CD4-positive, alpha-beta T cell (primary cell): ENCODE measurements at regions not wholly inside any gene's neighbourhood (a gene's known extent, or its start where the extent isn't known, plus 50 kb on each side); places are given as distances from the start of the nearest gene placed in this dataset.
A peak's percentile ranks its signal among the peaks of the same experiment; 100 is the strongest.

Experiments
- ATAC-seq: fragments of 200-7000 bp; cut with Tn5 transposase; one replicate; pipeline ENCODE4 v1.10.0; 2022; ENCODE audit warnings: mild to moderate bottlenecking; ENCODE audit not compliant: poor library complexity
- CTCF ChIA-PET: fragments of 350-600 bp; sonication (Branson Sonifier 250); formaldehyde crosslinking; loops from one replicate; lab custom pipeline; 2021; ENCODE audit warnings: antibody characterized with exemption, inconsistent platforms; lab: Charles Lee
- POLR2A ChIA-PET: fragments of 350-600 bp; sonication (Branson Sonifier 250); formaldehyde crosslinking; loops from one replicate; lab custom pipeline; 2021; ENCODE audit warnings: antibody characterized with exemption, inconsistent platforms; lab: Charles Lee
- DNase-seq, 14 experiments: peaks; one replicate each; pipeline ENCODE4 v3.0.0-alpha.2; 2013 to 2020; ENCODE audit warnings: mixed read lengths in 2 of 14
- H3K27ac ChIP-seq, 2 donors: one replicate each; pipeline versions ENCODE4 v1.5.1 to v1.7.0; 2013; ENCODE audit warnings: low read length in 2 of 2, low read depth in 1 of 2, mild to moderate bottlenecking in 1 of 2
- H3K27me3 ChIP-seq, 2 experiments: 1 replicate in 1 of 2; 2 replicates in 1 of 2; pipeline versions ENCODE4 v1.6.1 to v1.7.0; 2013; ENCODE audit warnings: low read length in 2 of 2, control low read depth in 1 of 2, mild to moderate bottlenecking in 1 of 2, moderate library complexity in 1 of 2; ENCODE audit not compliant: insufficient read depth in 2 of 2, control insufficient read depth in 1 of 2
- H3K36me3 ChIP-seq: one replicate; pipeline ENCODE4 v1.6.1; 2013; ENCODE audit warnings: low read length, control low read depth; ENCODE audit not compliant: insufficient read depth
- H3K4me1 ChIP-seq: one replicate; pipeline ENCODE4 v1.6.1; 2013; ENCODE audit warnings: low read length, control low read depth; ENCODE audit not compliant: insufficient read depth
- H3K4me3 ChIP-seq: one replicate; pipeline ENCODE4 v1.5.1; 2013; ENCODE audit warnings: mild to moderate bottlenecking, low read length, moderate library complexity
- H3K9me3 ChIP-seq, 2 experiments: 1 replicate in 1 of 2; 2 replicates in 1 of 2; pipeline versions ENCODE4 v1.6.1 to v1.7.0; 2013; ENCODE audit warnings: low read length in 2 of 2, mild to moderate bottlenecking in 2 of 2, control low read depth in 1 of 2, moderate library complexity in 1 of 2; ENCODE audit not compliant: control insufficient read depth in 1 of 2, insufficient read depth in 1 of 2
- H3K27ac Mint-ChIP-seq: one replicate; pipeline ENCODE4 v1.8.0; 2020; ENCODE audit warnings: mixed read lengths
- H3K27me3 Mint-ChIP-seq: one replicate; pipeline ENCODE4 v1.8.0; 2021; ENCODE audit warnings: mixed read lengths
- H3K36me3 Mint-ChIP-seq: one replicate; pipeline ENCODE4 v1.8.0; 2021; ENCODE audit warnings: low read depth, mixed read lengths
- H3K4me1 Mint-ChIP-seq: one replicate; pipeline ENCODE4 v1.8.0; 2021; ENCODE audit warnings: low read depth, mixed read lengths
- H3K4me3 Mint-ChIP-seq: one replicate; pipeline ENCODE4 v1.8.0; 2020; ENCODE audit warnings: mild to moderate bottlenecking, mixed read lengths
- H3K9me3 Mint-ChIP-seq: one replicate; pipeline ENCODE4 v1.8.0; 2020; ENCODE audit warnings: mixed read lengths
- CTCF ChIP-seq: fragments of 200-600 bp; IDR thresholded peaks from one replicate; pipeline ENCODE4 v1.8.0; 2022; ENCODE audit warnings: antibody characterized with exemption, mild to moderate bottlenecking
- intact Hi-C, 2 experiments: fragments of 100-400 bp; cut with DNase I in 1 of 2; cut with micrococcal nuclease in 1 of 2; formaldehyde crosslinking; loops; one replicate each; pipeline versions ENCODE4 v1.15.1 to v1.9.0; 2023 to 2025; cut with DNase I, micrococcal nuclease

DNA sequence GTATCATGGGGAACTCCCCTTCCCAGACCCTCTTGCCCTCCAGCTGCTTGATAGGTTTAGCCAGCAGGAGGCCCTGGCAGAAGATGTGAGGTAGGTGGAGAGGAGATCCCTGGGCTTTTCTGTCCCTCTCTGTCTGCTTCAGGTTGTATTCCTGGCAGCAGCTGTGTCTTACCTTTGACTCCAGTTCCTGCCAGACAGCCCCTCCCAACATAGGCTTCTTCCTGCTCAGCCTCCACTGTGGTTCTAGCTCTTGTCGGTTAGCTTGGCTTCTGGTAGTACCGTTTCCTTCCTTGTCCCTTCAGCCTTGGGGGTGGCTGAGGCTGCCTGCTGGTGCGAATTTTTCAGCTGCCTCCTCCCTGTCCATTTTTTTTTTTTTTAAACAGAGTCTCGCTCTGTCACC is 215.7 kb upstream of the CRY1 start:
- H3K4me3 ChIP-seq = no peak overlapping the region
- ChIA-PET POLR2A (interaction anchor here (0.9 to 2.7 kb wide), 5 partner anchors 8 to 216 kb away, joined by 3 to 21 read pairs (median 4); no protein-coding TSS in a partner anchor), CTCF (no interaction called here)
- H3K36me3 Mint-ChIP-seq = no peaks in the 10 kb centered on the region
- no peaks in the 10 kb centered on the region for H3K9me3 Mint-ChIP-seq
- H3K36me3 ChIP-seq = no peaks in the 10 kb centered on the region
- H3K4me3 Mint-ChIP-seq = no peak overlapping the region
- no peaks in the 10 kb centered on the region for H3K27me3 ChIP-seq
- no peak overlapping the region for H3K27ac ChIP-seq
- H3K9me3 ChIP-seq = no peaks in the 10 kb centered on the region
- peaks cover 17% of the 10 kb centered on the region for H3K4me1 Mint-ChIP-seq
- no peak overlapping the region for H3K27ac Mint-ChIP-seq
- intact Hi-C loops = no loop called here
- peak; percentile 97 for ATAC-seq
- H3K27me3 Mint-ChIP-seq = no peaks in the 10 kb centered on the region
- no peak for TF ChIP-seq CTCF
- DNase-seq = peak in 7 of 14 experiments; percentile 12 to 72 (median 48)
- H3K4me1 ChIP-seq = peaks cover 11% of the 10 kb centered on the region

DNA sequence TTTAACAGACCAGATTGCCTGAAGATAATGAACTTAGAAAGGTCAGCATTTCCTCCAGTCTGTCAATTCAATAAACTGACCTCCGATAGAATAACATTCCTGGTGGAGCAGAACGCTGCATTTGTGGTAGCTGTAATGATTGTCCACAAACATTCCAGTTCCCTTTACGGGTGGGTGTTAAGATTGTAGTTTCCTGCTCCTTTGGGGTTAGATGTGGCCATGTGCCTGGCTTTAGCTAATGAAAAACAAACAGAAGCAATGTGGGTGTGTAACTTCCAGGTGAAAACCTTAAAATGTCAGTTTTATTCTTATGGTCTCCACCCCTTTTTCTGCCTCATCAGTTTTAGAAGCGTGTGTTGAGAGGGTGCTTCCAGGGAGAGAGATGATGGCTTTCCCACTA is 217.3 kb upstream of the CRY1 start:
- Histone ChIP-seq H3K9me3 (no peaks in the 10 kb centered on the region), H3K4me3 (no peak overlapping the region), H3K27ac (no peak overlapping the region), H3K27me3 (no peaks in the 10 kb centered on the region), H3K36me3 (no peaks in the 10 kb centered on the region), H3K4me1 (peaks cover 11% of the 10 kb centered on the region)
- Mint-ChIP-seq H3K27ac (no peak overlapping the region), H3K9me3 (no peaks in the 10 kb centered on the region), H3K27me3 (no peaks in the 10 kb centered on the region), H3K4me3 (no peak overlapping the region), H3K36me3 (no peaks in the 10 kb centered on the region), H3K4me1 (peaks cover 17% of the 10 kb centered on the region)
- DNase-seq (no peak), ATAC-seq (no peak)
- intact Hi-C loops = loop anchor here in 1 of 2 experiments (10.0 kb wide), 1 partner anchor 1844 kb away; no protein-coding TSS in a partner anchor
- ChIA-PET CTCF (no interaction called here), POLR2A (interaction anchor here (0.6 to 2.7 kb wide), 2 partner anchors 10 to 61 kb away, joined by 3 to 21 read pairs; no protein-coding TSS in a partner anchor)
- TF ChIP-seq CTCF = no peak

- Mint-ChIP-seq H3K4me3 (no peak overlapping the region), H3K27ac (no peak overlapping the region), H3K4me1 (peaks cover 17% of the 10 kb centered on the region), H3K9me3 (no peaks in the 10 kb centered on the region), H3K36me3 (no peaks in the 10 kb centered on the region), H3K27me3 (no peaks in the 10 kb centered on the region)
- intact Hi-C loops = loop anchor here in 1 of 2 experiments (10.0 kb wide), 1 partner anchor 1843 kb away; no protein-coding TSS in a partner anchor
- Histone ChIP-seq H3K4me1 (peaks cover 11% of the 10 kb centered on the region), H3K4me3 (no peak overlapping the region), H3K9me3 (no peaks in the 10 kb centered on the region), H3K36me3 (no peaks in the 10 kb centered on the region), H3K27ac (no peak overlapping the region), H3K27me3 (no peaks in the 10 kb centered on the region)
- no peak for TF ChIP-seq CTCF
- ChIA-PET CTCF (no interaction called here), POLR2A (interaction anchor here (1.2 kb wide), 1 partner anchor 11 kb away, joined by 3 read pairs; no protein-coding TSS in a partner anchor)
- DNase-seq (no peak), ATAC-seq (no peak)
These were observed 218.3 kb upstream of the CRY1 start for GRCh38 chr12:107311682-107312081.
